ENCODE measurements at regions not wholly inside any gene's neighbourhood (a gene's known extent, or its start where the extent isn't known, plus 50 kb on each side); places are given as distances from the start of the nearest gene placed in this dataset.

DNA sequence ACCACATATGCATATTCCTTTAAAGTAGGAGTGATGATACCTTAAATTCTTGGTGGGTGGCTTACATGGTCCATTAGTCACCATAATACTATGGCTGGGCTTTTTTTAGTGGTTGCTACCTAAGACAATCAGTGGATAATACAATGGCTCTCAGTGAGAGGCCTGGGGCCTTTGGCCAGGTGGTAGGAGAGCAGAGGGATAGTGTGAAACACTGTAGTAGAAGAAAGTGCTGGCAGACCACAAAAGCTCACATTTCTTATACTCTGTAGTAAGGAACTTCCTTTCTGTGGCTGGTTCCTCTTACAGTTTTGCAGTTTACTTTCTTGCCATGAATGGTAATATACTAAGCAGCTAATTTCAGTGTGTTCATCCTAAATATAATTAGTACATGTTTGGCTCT, 583.5 kb downstream of the XIRP2 start:
- TF ChIP-seq, protein P1, sequence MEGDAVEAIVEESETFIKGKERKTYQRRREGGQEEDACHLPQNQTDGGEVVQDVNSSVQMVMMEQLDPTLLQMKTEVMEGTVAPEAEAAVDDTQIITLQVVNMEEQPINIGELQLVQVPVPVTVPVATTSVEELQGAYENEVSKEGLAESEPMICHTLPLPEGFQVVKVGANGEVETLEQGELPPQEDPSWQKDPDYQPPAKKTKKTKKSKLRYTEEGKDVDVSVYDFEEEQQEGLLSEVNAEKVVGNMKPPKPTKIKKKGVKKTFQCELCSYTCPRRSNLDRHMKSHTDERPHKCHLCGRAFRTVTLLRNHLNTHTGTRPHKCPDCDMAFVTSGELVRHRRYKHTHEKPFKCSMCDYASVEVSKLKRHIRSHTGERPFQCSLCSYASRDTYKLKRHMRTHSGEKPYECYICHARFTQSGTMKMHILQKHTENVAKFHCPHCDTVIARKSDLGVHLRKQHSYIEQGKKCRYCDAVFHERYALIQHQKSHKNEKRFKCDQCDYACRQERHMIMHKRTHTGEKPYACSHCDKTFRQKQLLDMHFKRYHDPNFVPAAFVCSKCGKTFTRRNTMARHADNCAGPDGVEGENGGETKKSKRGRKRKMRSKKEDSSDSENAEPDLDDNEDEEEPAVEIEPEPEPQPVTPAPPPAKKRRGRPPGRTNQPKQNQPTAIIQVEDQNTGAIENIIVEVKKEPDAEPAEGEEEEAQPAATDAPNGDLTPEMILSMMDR (IDR thresholded peaks at IDR 0.05) = no peak
- no peak for TF ChIP-seq POLR2A (IDR thresholded peaks at IDR 0.05)
